CD4-positive, alpha-beta T cell treated with Interleukin-4 for 4 hours (primary cell): ENCODE measurements at regions not wholly inside any gene's neighbourhood (a gene's known extent, or its start where the extent isn't known, plus 50 kb on each side); places are given as distances from the start of the nearest gene placed in this dataset.

ENCODE experiments used
- DNase-seq: peaks from one replicate; pipeline ENCODE4 v3.0.0-alpha.2; 2020

DNA sequence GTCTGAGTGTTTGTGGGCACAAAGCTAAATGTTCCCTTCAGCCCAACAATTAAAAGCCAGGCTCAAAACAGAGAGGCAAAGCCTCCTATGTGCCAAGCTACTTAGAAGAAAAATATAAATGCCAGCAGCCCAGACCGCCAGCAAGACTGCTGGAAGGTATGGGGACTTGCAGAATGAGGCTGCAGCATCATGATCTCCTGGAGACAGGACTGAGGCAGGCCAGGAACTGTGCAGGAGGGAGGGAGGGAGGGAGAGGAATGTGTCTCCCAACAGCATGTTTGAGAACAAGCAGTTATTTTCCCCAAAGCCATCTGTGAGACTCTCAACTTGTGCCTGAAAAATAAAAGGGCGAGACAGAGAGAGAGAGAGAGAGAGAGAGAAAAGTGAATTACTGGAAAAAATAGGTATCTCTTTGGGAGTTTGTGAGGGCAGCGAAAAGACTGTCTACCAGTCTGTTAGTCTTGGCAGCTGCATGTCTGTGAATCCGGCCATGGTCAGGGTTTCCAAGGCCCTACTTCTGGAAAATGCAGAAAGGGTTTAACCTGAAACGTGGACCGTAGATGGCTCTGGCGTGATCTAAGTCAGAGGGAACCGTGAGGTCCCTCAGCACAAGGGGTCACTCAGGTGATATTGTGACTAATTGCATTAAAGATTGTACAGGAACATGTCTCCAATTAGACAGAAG lies 139.7 kb upstream of the COL8A1 start:
- DNase-seq, result no peak

DNA sequence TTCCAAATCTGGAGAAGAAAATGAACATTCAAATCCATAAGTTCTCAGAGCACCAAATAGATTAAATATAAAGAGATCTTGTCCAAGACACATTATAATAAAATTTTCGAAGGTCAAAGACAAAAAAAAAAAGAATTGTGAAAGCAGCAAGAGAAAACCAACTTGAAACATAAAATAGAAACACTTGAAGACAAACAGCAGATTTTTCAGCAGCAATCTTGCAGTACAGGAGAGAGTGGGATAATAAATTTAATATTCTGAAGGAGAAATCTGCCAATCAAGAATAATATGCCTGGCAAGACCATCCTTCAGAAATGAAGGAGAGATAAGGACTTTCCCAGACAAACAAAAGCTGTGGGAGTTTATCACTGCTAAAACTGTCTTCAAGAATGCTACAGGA lies 150.5 kb upstream of the COL8A1 start:
- DNase-seq, result no peak

DNA sequence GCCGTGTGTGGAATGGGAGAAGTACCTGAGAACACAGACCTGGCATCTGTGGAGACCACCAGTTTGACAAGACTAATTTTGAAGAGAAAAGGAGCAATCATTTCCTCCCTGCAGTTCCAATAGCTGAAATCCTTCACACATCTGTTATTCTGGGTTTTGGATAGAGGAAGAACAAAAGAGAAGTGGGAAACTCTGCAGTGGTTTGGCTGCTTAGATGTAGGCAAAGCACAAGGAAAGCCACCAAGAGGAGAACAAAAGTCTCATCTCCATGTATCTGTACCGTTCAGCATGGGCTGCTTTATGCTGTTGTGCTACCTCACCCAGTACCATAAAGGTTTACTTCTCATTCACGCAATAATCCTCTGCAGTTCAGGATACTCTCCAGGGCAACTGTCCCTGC lies 153.1 kb upstream of the COL8A1 start:
- no peak for DNase-seq

DNA sequence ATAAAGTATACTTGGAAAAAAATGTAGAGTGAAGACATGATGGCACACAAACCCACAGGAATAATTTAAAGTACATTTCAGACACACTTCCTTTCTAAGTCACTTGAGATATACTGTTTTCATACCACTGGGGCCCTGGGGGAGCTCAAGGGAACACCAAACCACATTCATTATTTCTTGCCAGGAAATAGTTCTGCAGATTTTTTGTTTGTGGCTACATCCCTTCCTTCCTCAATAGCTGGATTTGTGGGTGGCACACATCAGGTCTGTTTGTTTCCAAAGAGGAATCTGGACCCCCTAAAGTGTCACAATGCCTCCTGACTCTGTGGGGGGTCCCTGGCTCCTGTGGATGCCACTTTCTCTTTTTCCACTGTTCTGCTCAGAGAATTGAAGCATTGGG lies 153.5 kb upstream of the COL8A1 start:
- DNase-seq, result no peak

GRCh38 chr3:99483841-99484240 lies 154.6 kb upstream of the COL8A1 start:
- no peak for DNase-seq

DNA sequence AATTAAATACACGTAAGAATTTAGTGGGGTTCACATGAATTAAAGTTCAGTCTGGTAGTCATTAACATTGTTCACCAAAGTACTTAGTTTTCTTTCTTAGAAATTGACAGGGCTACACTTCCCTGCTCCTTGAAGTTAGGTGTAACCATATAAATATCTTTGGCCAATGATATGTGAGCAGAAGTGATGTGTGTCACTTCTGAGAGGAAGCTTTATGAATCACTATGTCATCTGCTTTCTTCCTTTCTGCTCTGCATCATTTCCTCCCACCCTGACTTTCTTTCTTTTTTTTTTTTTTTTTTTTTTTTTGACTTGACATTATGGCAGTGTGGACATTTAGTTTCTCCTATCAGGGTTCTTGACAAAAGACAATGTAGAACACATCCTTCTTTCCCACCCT lies 156.2 kb upstream of the COL8A1 start:
- DNase-seq, result no peak

- no peak for DNase-seq
These were observed 156.8 kb upstream of the COL8A1 start for GRCh38 chr3:99481561-99481960.

- DNase-seq, result no peak
These were observed 158.6 kb upstream of the COL8A1 start for GRCh38 chr3:99479768-99480167.

DNA sequence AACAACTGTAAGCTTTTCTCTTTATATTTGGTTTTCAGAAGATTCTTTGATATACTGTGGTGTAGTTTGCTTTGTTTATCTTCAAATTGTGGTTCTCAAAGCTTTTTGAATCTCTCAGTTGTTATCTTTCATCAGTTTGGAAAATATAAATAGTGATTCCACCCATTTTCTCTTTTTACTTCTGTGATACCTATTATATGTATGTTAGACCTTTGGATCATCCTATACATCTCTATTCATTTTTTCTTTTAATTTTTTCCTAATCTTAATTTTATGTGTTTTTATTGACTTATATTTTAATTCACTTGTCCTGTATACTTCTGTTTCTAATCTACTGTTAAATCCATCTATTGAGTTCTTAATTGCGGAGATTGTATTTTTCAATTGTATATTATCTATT lies 160.7 kb upstream of the COL8A1 start:
- no peak for DNase-seq

- no peak for DNase-seq
These were observed 163.2 kb upstream of the COL8A1 start for GRCh38 chr3:99475229-99475628.

- no peak for DNase-seq
These were observed 163.6 kb upstream of the COL8A1 start for GRCh38 chr3:99474776-99475175.

GRCh38 chr3:99473321-99473751 lies 165.1 kb upstream of the COL8A1 start:
- no peak for DNase-seq

- DNase-seq, result no peak
These were observed 166.0 kb upstream of the COL8A1 start for GRCh38 chr3:99472385-99472784.

- DNase-seq, result no peak
These were observed 166.8 kb upstream of the COL8A1 start for GRCh38 chr3:99471353-99472323.

DNA sequence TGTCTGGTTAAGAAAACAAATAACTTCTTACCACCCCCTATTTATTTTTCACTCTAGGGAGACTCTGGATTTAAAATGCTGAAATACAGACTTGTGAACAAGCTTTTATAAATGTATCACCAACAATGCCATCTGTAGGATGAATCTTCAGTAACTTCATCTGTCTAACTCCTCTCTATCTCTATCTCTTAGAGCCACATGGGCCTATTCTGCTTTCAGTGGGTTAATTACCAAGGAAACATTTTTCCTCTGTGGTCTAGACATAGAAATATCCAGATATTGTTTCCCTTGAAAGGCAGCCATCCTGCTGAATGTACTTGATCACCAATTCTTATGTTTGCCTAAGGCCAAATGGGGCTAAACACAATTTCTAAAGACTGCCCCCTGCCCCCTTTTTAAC lies 167.6 kb upstream of the COL8A1 start:
- no peak for DNase-seq

DNA sequence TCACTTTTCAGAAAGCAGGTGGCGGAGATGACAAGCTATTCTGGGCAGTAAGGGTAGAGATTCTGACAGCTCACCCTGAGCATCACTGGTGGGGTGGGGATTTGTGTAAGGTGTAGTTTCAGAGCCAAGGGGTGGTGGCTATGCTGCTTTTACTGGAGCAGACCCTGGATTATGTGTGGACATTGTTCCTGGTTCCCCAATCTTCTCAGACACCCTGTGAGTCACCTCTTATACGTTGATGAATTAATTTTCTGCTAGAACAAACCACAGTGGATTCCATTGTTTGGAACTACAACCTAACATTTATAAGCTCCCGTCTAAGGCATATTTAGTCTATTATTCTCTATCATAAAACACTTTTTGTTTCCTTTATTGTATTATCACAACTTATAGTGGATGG lies 169.5 kb upstream of the COL8A1 start:
- no peak for DNase-seq

GRCh38 chr3:99467420-99467819 lies 171.0 kb upstream of the COL8A1 start:
- DNase-seq, result no peak

DNA sequence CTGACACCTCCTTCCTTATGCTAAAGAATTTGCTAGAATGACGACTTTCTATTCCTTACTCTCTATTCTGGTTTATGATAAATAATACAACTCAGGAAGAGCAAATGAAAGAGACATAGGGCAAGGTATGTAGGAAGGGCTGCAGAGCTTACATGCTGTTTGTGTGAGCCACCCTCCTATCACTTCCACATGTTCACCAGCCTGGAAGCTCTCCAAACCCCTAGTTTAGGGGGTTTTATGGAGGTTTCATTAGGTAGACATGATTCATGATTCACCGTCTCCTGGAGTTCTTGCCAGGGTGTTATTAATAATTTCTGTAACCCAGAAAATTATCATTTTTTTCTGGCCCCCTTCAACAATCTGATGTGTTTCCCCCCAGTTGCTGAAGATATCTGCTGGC lies 172.1 kb upstream of the COL8A1 start:
- DNase-seq, result no peak

DNA sequence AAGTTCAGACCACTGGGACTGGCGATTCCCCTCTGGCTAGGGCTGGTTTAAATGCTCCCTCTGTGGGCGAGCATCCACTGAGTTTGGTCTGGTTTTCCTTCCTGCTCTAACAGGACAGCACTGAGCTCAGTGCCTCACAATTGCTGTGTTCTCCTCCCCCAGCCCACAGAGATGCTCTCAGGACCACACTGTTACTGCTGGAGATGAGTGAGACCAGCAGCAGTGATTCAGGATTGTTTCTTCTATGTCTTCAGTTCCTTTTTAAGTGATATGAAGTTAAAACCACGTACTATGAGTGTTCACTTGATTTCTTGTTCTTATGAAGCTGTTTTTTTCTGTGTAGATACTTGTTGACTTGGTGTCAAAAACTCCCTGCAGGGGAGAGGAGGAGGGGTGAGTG lies 180.4 kb upstream of the COL8A1 start:
- no peak for DNase-seq

- no peak for DNase-seq
These were observed 195.8 kb upstream of the COL8A1 start for GRCh38 chr3:99442599-99442998.

GRCh38 chr3:99439892-99440291 lies 198.5 kb upstream of the COL8A1 start:
- no peak for DNase-seq

GRCh38 chr3:99434190-99434589 lies 204.2 kb upstream of the COL8A1 start:
- no peak for DNase-seq

DNA sequence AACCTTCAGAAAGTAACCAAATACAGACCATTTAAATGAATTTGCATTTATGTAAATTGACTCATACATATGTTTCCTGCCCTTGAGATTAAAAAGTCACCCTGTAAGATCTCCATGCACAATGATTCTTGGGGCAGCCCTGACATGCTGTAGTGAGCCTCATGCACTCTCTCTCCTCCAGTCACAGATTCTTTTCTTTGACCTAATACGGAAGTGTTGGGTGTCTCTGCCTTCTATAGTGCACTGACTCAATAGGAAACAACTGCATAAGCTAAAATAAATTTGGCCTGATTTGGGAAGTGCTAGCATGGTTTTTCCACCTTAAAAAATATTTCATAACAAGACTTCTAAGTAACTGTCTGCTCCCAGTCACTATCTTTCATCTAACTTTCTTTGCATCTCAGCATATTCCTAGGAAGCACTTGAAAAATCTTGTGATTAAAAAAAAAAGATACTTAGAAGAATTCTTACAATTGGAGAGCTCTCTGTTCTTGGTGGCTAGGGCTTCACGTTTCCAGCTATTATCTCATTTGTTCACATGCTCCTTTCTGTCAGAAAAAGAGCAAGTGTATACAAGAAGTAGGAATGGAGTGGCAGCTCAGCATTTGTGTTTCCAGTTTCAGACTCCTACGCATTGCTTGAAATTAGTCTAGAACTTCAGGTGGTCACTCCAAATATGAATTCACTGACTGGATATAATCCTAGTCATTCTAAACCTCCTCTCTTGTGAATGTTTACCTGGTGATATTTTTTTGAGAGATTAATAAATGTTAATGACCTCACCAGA lies 207.9 kb upstream of the COL8A1 start:
- no peak for DNase-seq

GRCh38 chr3:99429502-99429901 lies 208.9 kb upstream of the COL8A1 start:
- DNase-seq, result no peak
